K562 (cell line): ENCODE measurements at regions not wholly inside any gene's neighbourhood (a gene's known extent, or its start where the extent isn't known, plus 50 kb on each side); places are given as distances from the start of the nearest gene placed in this dataset.

Source experiments
- ATAC-seq: fragments of 200-7000 bp; cut with Tn5 transposase; 3 replicates; pipeline ENCODE4 v1.9.1; 2020; ENCODE audit warnings: moderate library complexity
- BruUV-seq: library from RNA; stranded (reverse); fragments of 400-500 nt; replicated peaks from 2 replicates; lab custom pipeline; 2021; lab: Mats Ljungman, UMichigan
- CTCF ChIA-PET: fragments of 300-600 bp; formaldehyde crosslinking; extraction: SDS; loops from one replicate; lab custom pipeline; 2021; ENCODE audit warnings: low intra/inter-chr PET ratio; lab: Yijun Ruan, JAX
- POLR2A ChIA-PET: fragments of 300-600, 350-650 bp; sonication (Branson Sonifier 250); formaldehyde crosslinking; extraction: SDS; loops from one replicate; lab custom pipeline; 2021; ENCODE audit warnings: antibody characterized with exemption, inconsistent platforms; lab: Yijun Ruan, JAX
- DNase-seq, 4 experiments: peaks; one replicate each; pipeline versions ENCODE4 v3.0.0 to v3.0.0-alpha.2; 2011 to 2018; ENCODE audit warnings: low spot score in 3 of 4, mixed read lengths in 3 of 4; ENCODE audit errors: extremely low read depth in 1 of 4
- FAIRE-seq: peaks from 2 replicates; lab custom pipeline; 2011; peaks lifted over from hg19 to GRCh38; lab: Jason Lieb, UNC
- H2AFZ ChIP-seq: 2 replicates; pipeline ENCODE4 v1.6.0; 2011; ENCODE audit warnings: low read depth, low read length, control low read depth, inconsistent platforms
- H3K27ac ChIP-seq: fragments of 200-600 bp; 3 replicates; pipeline ENCODE4 v1.8.0; 2011; ENCODE audit warnings: low read depth, mild to moderate bottlenecking, control low read depth, inconsistent platforms, low read length, moderate library complexity, mixed read lengths; ENCODE audit errors: extremely low read depth
- H3K27me3 ChIP-seq, 2 experiments: fragments of 300-600 bp in 1 of 2; 2 replicates in 1 of 2; 3 replicates in 1 of 2; pipeline versions ENCODE4 v1.6.0 to v1.8.0; 2011; ENCODE audit warnings: inconsistent platforms in 2 of 2, low read length in 2 of 2, mild to moderate bottlenecking in 1 of 2, mixed read lengths in 1 of 2, moderate library complexity in 1 of 2; ENCODE audit not compliant: control insufficient read depth in 2 of 2, insufficient read depth in 2 of 2
- H3K36me3 ChIP-seq: fragments of 300-600 bp; 3 replicates; pipeline ENCODE4 v1.8.0; 2011; ENCODE audit warnings: mild to moderate bottlenecking, low read length, inconsistent platforms; ENCODE audit not compliant: control insufficient read depth, insufficient read depth
- H3K4me1 ChIP-seq, 2 experiments: fragments of 200-600 bp in 1 of 2; replicated peaks in 1 of 2; 2 replicates in 1 of 2; 3 replicates in 1 of 2; pipeline versions ENCODE4 v1.5.1 to v1.8.0; 2011; ENCODE audit warnings: inconsistent platforms in 2 of 2, low read length in 2 of 2, mild to moderate bottlenecking in 1 of 2, mixed read lengths in 1 of 2, moderate library complexity in 1 of 2; ENCODE audit not compliant: control insufficient read depth in 2 of 2, insufficient read depth in 2 of 2
- H3K4me2 ChIP-seq: 2 replicates; pipeline ENCODE4 v1.6.1; 2011; ENCODE audit warnings: low read length, control low read depth, inconsistent platforms, mixed read lengths; ENCODE audit not compliant: insufficient read depth
- H3K4me3 ChIP-seq: fragments of 200-600 bp; sonication (generic), shearing (Covaris generic); 2 replicates; pipeline ENCODE4 v1.5.1; 2016; ENCODE audit warnings: control low read depth, inconsistent platforms
- H3K79me2 ChIP-seq: fragments of 200-600 bp; 3 replicates; pipeline ENCODE4 v1.8.0; 2011; ENCODE audit warnings: low read length, inconsistent platforms; ENCODE audit not compliant: control insufficient read depth, insufficient read depth
- H3K9ac ChIP-seq, 2 experiments: 2 replicates each; pipeline versions ENCODE4 v1.6.0 to v1.6.1; 2011; ENCODE audit warnings: low read depth in 2 of 2, low read length in 2 of 2, control low read depth in 1 of 2, inconsistent platforms in 1 of 2, mild to moderate bottlenecking in 1 of 2, mixed read lengths in 1 of 2; ENCODE audit not compliant: insufficient read depth in 1 of 2
- H3K9me1 ChIP-seq: one replicate; pipeline ENCODE4 v1.6.0; 2011; ENCODE audit warnings: inconsistent platforms, mild to moderate bottlenecking, low read length, moderate library complexity; ENCODE audit not compliant: control insufficient read depth, insufficient read depth
- H3K9me3 ChIP-seq: replicated peaks from 2 replicates; pipeline ENCODE4 v1.5.1; 2011; ENCODE audit warnings: low read depth, low read length, inconsistent platforms; ENCODE audit not compliant: control insufficient read depth, insufficient read depth
- H4K20me1 ChIP-seq: replicated peaks from 2 replicates; pipeline ENCODE4 v1.6.1; 2011; ENCODE audit warnings: low read length, inconsistent platforms, mixed read lengths; ENCODE audit not compliant: control insufficient read depth, insufficient read depth
- BCL6 ChIP-seq: fragments of 250-450 bp; sonication (Bioruptor Pico); IDR thresholded peaks from 2 replicates; pipeline ENCODE4 v1.4.0; 2020
- E2F3 ChIP-seq: fragments of 250-450 bp; sonication (Bioruptor Pico); IDR thresholded peaks from 2 replicates; pipeline ENCODE4 v1.4.0; 2020; ENCODE audit warnings: mild to moderate bottlenecking
- HES1 ChIP-seq: fragments of 450-650 bp; IDR thresholded peaks from 2 replicates; pipeline ENCODE4 v1.6.1; 2016; ENCODE audit warnings: low read depth, mild to moderate bottlenecking, moderate library complexity
- HNRNPK ChIP-seq: fragments of 200-400 bp; formaldehyde crosslinking; IDR thresholded peaks from one replicate; pipeline ENCODE4 v1.6.1; 2018; ENCODE audit warnings: mild to moderate bottlenecking, low read depth, low read length; ENCODE audit not compliant: poor library complexity, severe bottlenecking
- NFE2 ChIP-seq: IDR thresholded peaks from 2 replicates; pipeline ENCODE4 v1.6.1; 2014; ENCODE audit warnings: antibody characterized with exemption, low read depth
- RBM39 ChIP-seq: fragments of 200-400 bp; formaldehyde crosslinking; optimal IDR thresholded peaks from 2 replicates; pipeline ENCODE3; 2018; ENCODE audit warnings: low read depth, low read length
- STAG1 ChIP-seq: sonication (generic); formaldehyde crosslinking; IDR thresholded peaks from 2 replicates; pipeline ENCODE4 v1.5.0; 2020; ENCODE audit warnings: missing genetic modification reagents, borderline replicate concordance
- TAF15 ChIP-seq: fragments of 200-400 bp; formaldehyde crosslinking; IDR thresholded peaks from 2 replicates; pipeline ENCODE4 v1.6.1; 2017; ENCODE audit warnings: mild to moderate bottlenecking, low read depth, low read length, moderate library complexity
- ZBTB26 ChIP-seq: fragments of 450-650 bp; formaldehyde crosslinking; IDR thresholded peaks from 2 replicates; pipeline ENCODE4 v1.4.0; 2022; ENCODE audit warnings: missing genetic modification characterization
- ZBTB43 ChIP-seq: sonication (generic); formaldehyde crosslinking; IDR thresholded peaks from 2 replicates; pipeline ENCODE4 v1.8.0; 2023; ENCODE audit warnings: mild to moderate bottlenecking, missing genetic modification reagents
- ZNF175 ChIP-seq: fragments of 200-800 bp; sonication (Bioruptor generic); IDR thresholded peaks from 2 replicates; pipeline ENCODE4 v1.6.1; 2016; ENCODE audit warnings: low read depth, mild to moderate bottlenecking, missing genetic modification characterization, missing compliant biosample characterization
- ZNF76 ChIP-seq: fragments of 250-450 bp; sonication (Bioruptor Pico); IDR thresholded peaks from 2 replicates; pipeline ENCODE4 v1.4.0; 2020; ENCODE audit warnings: mild to moderate bottlenecking, moderate library complexity, borderline replicate concordance
- WGBS: fragments of 100-300 bp; shearing (Covaris generic); methylation state at CpG from one replicate; pipeline ENCODE4 v1.1.6; 2016; ENCODE audit warnings: low coverage, mixed read lengths; ENCODE audit not compliant: insufficient coverage; ENCODE audit errors: missing lambda C conversion rate; 5-methylcytosine and 5-hydroxymethylcytosine counted together
- in situ Hi-C: fragments of 300-500 bp; cut with MboI; formaldehyde crosslinking; loops from 4 replicates; pipeline ENCODE4 v1.15.0; 2018; ENCODE audit warnings: inconsistent platforms, mixed read lengths
- intact Hi-C: fragments of 100-400 bp; cut with micrococcal nuclease; formaldehyde crosslinking; loops from 2 replicates; pipeline ENCODE4 v1.14.2; 2022

GRCh38 chr2:16314001-16314400, 351.6 kb downstream of the CYRIA start:
- no peak for DNase-seq
- no peak for TF ChIP-seq ZBTB43
- no peak for TF ChIP-seq ZBTB26
- no peak for TF ChIP-seq ZNF175
- no peak for TF ChIP-seq HES1
- TF ChIP-seq RBM39: no peak
- TF ChIP-seq NFE2: no peak
- no peak for TF ChIP-seq ZNF76 (CRISPR knock-in tag)
- TF ChIP-seq E2F3 (CRISPR knock-in tag): no peak
- TF ChIP-seq STAG1 (CRISPR knock-in tag): no peak
- no peak for TF ChIP-seq HNRNPK
- no peak for TF ChIP-seq BCL6
- TF ChIP-seq TAF15: no peak
- H3K27ac ChIP-seq: no peak overlapping the region
- ChIA-PET CTCF (no interaction called here), POLR2A (no interaction called here)
- no peak overlapping the region for H3K9ac ChIP-seq
- H3K4me3 ChIP-seq: no peak overlapping the region
- WGBS: 0% methylated on average over 1 of the region's 1 CpG
- H3K4me2 ChIP-seq: no peak overlapping the region
- no peaks in the 10 kb centered on the region for H3K36me3 ChIP-seq
- in situ Hi-C loops: no loop called here
- H3K4me1 ChIP-seq: peaks cover 0 to 6% of the 10 kb centered on the region in 2 experiments; a peak in 2 of 5 replicates
- peaks cover 0 to 11% of the 10 kb centered on the region in 2 experiments; a peak in 1 of 5 replicates for H3K27me3 ChIP-seq
- intact Hi-C loops: no loop called here
- no peak for ATAC-seq
- H3K9me1 ChIP-seq: no peaks in the 10 kb centered on the region
- BruUV-seq: no TSS peak
- no peaks in the 10 kb centered on the region for H4K20me1 ChIP-seq
- H3K9me3 ChIP-seq: no peaks in the 10 kb centered on the region
- no peak for FAIRE-seq
- H3K79me2 ChIP-seq: no peaks in the 10 kb centered on the region
- H2AFZ ChIP-seq: no peak overlapping the region
